WTC11 (cell line): ENCODE measurements at regions not wholly inside any gene's neighbourhood (a gene's known extent, or its start where the extent isn't known, plus 50 kb on each side); places are given as distances from the start of the nearest gene placed in this dataset.
"Not testable (repeated sequence)": the region's sequence is repeated elsewhere in the genome, so short reads cannot be mapped to it uniquely, and the experiment has no call there.

Source experiments
- NFE2L1 ChIP-seq: sonication (generic); formaldehyde crosslinking; IDR thresholded peaks from 2 replicates; pipeline ENCODE4 v1.8.1; 2023; ENCODE audit warnings: missing genetic modification reagents
- NR2C2 ChIP-seq: sonication (generic); formaldehyde crosslinking; IDR thresholded peaks from 2 replicates; pipeline ENCODE4 v1.8.0; 2022; ENCODE audit warnings: mild to moderate bottlenecking, missing genetic modification reagents
- SMAD4 ChIP-seq: sonication (generic); formaldehyde crosslinking; IDR thresholded peaks from 2 replicates; pipeline ENCODE4 v1.8.0; 2022; ENCODE audit warnings: mild to moderate bottlenecking, missing genetic modification reagents
- ZNF232 ChIP-seq: sonication (generic); formaldehyde crosslinking; IDR thresholded peaks from 2 replicates; pipeline ENCODE4 v1.8.0; 2022; ENCODE audit warnings: mild to moderate bottlenecking, missing genetic modification reagents
- TF ChIP-seq, protein P1 (sequence below): fragments of 200-600 bp; IDR thresholded peaks from 2 replicates; pipeline ENCODE4 v1.8.0; 2022; ENCODE audit warnings: antibody characterized with exemption
- TF ChIP-seq, protein P2 (sequence below): sonication (generic); formaldehyde crosslinking; IDR thresholded peaks from 2 replicates; pipeline ENCODE4 v1.8.0; 2022; ENCODE audit warnings: mild to moderate bottlenecking, missing genetic modification reagents
- TF ChIP-seq, protein P3 (sequence below): fragments of 250-450 bp; sonication (Bioruptor Pico); IDR thresholded peaks from 2 replicates; pipeline ENCODE4 v1.9.0; 2021; ENCODE audit warnings: mild to moderate bottlenecking

DNA sequence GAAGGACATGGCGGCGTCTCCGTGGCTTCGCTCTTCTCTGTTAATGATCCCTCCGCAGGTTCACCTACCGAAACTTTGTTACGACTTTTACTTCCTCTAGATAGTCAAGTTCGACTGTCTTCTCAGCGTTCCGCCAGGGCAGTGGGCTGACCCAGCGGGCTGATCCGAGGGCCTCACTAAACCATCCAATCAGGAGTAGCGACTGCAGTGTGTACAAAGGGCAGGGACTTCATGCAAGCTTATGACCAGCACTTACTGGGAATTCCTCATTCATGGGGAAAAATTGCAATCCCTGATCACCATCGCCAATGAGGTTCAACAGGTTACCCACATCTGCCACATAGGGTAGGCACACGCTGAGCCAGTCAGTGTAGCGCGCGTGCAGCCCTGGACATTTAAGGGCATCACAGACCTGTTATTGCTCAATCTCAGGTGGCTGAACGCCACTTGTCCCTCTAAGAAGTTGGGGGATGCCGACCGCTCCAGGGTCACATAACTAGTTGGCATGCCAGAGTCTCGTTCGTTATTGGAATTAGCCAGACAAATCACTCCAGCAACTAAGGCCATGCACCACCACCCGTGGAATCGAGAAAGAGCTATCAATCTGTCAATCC is 92.7 kb upstream of the ANKRD30BL start:
- not testable (repeated sequence) for TF ChIP-seq NR2C2, ZNF232, SMAD4, NFE2L1 (CRISPR knock-in tag)
- TF ChIP-seq, protein P1, sequence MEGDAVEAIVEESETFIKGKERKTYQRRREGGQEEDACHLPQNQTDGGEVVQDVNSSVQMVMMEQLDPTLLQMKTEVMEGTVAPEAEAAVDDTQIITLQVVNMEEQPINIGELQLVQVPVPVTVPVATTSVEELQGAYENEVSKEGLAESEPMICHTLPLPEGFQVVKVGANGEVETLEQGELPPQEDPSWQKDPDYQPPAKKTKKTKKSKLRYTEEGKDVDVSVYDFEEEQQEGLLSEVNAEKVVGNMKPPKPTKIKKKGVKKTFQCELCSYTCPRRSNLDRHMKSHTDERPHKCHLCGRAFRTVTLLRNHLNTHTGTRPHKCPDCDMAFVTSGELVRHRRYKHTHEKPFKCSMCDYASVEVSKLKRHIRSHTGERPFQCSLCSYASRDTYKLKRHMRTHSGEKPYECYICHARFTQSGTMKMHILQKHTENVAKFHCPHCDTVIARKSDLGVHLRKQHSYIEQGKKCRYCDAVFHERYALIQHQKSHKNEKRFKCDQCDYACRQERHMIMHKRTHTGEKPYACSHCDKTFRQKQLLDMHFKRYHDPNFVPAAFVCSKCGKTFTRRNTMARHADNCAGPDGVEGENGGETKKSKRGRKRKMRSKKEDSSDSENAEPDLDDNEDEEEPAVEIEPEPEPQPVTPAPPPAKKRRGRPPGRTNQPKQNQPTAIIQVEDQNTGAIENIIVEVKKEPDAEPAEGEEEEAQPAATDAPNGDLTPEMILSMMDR = not testable (repeated sequence)
- TF ChIP-seq, protein P2, sequence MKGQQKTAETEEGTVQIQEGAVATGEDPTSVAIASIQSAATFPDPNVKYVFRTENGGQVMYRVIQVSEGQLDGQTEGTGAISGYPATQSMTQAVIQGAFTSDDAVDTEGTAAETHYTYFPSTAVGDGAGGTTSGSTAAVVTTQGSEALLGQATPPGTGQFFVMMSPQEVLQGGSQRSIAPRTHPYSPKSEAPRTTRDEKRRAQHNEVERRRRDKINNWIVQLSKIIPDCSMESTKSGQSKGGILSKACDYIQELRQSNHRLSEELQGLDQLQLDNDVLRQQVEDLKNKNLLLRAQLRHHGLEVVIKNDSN (CRISPR knock-in tag) = not testable (repeated sequence)
- TF ChIP-seq, protein P3, sequence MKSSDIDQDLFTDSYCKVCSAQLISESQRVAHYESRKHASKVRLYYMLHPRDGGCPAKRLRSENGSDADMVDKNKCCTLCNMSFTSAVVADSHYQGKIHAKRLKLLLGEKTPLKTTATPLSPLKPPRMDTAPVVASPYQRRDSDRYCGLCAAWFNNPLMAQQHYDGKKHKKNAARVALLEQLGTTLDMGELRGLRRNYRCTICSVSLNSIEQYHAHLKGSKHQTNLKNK = not testable (repeated sequence)
